ENCODE measurements at regions not wholly inside any gene's neighbourhood (a gene's known extent, or its start where the extent isn't known, plus 50 kb on each side); places are given as distances from the start of the nearest gene placed in this dataset.
"Not testable (repeated sequence)": the region's sequence is repeated elsewhere in the genome, so short reads cannot be mapped to it uniquely, and the experiment has no call there.

DNA sequence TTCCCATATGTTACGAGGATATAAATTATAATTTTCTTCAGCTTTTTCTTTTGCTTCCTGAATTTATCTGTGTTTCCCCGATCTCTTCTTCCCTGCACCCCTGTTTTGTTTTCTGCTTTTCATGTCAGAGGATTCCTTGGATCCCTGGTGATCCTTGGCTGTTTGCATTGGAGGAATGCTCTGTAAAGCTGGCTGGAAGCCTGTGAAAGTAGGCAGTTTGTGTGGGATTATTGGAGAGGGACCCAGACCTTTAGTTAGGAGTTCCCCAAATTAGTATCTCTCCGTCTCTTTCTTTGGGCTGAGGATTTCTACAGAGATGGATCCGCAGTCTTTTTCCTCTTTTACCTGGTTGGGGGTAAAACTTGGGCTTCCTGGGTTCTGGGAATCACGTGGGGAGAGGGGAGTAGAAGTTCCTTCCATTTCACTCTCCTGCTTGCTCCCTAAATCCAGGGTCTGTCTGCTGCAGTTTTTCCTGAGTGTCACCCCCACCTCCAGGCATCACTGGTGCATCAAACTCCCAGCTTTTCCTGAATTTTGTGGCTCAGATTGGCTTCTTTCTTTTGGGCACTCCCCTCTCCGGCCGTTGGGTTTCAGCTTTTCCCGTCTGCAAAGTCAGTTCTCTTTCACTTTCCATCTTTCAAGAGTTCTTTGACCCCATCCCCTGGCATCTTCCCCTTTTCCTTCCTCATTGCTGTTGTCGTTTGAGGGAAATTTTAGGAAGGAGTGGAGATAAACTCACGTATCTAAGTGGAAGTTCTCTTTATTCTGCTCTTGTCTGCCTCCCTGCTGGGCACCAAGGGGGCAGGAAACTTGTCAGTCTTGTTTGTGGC, 79.1 kb upstream of the ALX4 start:
- no peak for DNase-seq

- DNase-seq, result no peak
Observed at GRCh38 chr11:44389963-44390605, 80.1 kb upstream of the ALX4 start.

DNA sequence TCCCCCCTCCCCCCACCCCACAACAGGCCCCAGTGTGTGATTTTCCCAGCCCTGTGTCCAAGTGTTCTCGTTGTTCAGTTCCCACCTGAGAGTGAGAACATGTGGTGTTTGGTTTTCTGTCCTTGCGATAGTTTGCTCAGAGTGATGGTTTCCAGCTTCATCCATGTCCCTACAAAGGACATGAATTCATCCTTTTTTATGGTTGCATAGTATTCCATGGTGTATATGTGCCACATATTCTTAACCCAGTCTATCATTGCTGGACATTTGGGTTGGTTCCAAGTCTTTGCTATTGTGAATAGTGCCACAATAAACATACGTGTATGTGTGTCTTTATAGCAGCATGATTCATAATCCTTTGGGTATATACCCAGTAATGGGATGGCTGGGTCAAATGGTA, 81.1 kb upstream of the ALX4 start:
- DNase-seq, result not testable (repeated sequence)

- DNase-seq, result not testable (repeated sequence)
Observed at GRCh38 chr11:44396746-44397145, 86.8 kb upstream of the ALX4 start.

DNA sequence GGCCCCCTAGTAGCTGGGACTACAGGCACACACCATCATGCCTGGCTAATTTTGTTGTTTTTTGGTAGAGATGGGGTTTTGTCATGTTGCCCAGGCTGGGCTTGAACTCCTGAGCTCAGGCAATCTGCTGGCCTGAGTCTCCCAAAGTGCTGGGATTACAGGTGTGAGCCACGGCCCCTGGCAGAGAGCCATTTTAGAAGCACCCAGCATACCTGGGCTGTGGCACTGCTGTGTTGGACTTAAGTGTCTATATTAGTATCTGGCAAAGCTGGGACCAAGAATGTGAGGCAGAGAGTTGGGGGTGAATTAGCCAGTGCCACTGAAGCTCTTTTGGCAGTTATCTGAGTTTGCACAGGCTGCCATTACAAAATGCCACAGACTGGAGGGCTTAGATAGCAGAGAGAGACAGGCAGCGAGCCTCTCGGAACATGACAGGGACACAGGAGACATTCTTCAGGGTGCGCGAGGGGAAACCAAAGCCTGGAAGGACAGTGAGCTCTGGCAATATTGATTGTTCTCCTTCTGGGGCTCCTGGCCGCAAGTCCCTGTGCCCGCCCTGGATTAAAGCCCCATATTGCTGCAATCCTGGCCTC, 87.7 kb upstream of the ALX4 start:
- DNase-seq, result no peak

- no peak for DNase-seq
Observed at GRCh38 chr11:44398266-44399030, 88.5 kb upstream of the ALX4 start.

DNA sequence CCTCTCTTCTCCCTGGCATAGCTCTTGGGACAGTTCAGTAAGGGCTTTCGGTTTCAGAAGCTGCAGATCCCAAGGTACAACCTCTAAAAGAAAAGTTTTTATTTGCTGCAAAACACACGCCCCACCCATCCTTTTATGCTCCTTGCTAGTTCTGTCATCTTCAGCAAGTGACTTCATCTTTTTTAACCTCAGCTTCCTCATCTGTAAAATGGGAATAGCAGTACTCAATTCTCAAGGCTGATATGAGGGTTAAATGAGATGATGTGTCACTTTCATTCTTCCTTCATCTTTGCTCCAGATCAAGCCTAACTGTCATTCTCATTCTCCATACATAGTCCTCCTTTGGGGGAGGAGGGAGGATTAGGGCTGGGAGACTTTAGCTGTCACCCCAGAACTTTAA, 90.0 kb upstream of the ALX4 start:
- DNase-seq, result no peak

DNA sequence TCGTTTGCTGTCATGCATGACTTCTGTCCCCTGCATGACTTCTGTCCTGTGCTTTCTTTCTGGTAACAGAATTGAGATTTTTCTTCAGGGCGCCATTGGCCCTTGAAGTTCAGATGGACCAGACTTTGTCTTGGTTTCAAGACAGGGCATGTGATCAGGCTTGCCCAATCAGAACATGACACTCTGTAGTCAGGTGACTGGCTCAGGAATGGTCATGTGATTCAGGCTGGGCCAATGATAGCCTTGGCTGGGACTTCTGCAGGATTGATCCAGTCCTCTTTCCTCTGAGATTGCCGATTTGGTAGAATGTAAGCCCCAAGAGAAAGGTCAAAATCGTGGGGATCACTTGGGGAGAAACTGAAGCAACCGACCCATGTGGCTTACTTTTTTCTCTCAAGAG, 90.5 kb upstream of the ALX4 start:
- DNase-seq, result no peak

DNA sequence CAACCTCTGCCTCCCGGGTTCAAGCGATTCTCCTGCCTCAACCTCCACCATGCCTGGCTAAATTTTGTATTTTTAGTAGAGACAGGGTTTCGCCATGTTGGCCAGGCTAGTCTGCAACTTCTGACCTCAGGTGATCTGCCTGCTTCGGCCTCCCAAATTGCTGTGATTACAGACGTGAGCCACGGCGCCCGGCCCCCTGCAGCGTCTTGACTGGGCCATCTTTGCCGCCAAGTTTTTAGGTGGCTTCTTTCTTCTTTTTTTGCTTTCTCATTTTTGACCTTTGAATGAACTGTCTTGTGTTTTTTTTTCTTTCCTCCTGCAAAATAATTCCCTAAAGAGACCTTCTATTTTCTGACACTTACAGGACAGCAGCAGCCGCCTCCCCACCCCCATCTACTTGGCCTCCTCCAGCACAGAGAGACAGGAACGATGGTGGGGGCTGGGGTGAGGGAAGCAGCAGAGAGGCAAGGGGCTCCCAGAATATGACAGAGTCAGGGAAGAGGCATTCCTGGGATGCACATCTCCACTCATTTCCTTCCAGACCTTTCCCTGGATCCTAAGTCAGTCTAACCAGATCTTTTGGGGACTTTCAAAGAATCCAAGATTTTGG, 92.6 kb upstream of the ALX4 start:
- DNase-seq, result no peak

- no peak for DNase-seq
Observed at GRCh38 chr11:44403176-44403575, 93.2 kb upstream of the ALX4 start.

DNA sequence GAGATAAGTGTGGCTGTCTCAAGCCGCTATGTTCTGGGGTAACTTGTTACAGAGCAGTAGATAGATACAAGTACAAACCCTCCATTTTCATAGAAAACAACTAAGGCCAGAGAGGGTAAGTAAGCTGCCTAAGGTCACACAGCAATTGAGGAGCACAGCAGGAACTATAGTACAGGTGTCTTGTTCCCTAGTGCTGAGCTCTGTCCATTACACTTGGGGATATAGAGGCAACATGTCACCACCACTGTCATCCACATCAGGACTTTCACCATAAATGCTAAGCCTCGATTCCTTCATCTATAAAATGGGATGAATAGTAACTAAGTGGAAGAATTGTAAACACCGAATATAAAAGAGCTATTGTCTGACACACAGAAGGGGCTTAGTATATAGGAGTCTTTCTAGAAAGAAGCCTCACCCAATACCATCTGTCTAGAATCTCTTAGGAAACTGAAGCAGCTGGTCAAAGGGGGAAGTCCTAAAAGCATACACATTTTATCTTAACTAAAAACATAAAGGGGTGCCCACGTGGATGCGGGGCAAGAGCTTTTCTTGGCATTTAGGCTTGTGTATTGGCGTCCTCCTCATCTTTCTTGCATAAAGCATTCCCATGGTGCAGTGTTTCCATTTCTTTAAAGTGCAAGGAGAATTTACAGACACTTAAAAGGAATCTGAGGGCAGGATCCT, 93.8 kb upstream of the ALX4 start:
- DNase-seq, result no peak

DNA sequence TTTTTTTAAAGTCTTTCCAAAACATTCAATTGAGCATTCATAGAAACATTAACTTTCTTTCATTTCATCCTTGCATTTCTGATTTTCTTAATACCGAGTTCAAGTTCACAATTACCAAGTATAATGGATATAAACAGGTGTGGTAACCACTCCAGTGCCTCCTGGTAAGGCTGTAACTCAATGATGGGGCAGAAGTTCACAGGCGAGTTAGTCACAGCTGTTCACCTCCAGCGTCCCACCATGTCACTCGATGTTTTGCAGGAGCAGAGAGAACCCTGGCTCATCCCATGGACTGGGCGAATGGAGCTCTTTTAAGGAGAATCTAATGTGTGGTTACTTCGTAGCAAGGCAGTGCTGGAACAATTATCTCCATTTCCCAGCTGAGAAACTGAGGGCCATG, 94.4 kb upstream of the ALX4 start:
- no peak for DNase-seq

DNA sequence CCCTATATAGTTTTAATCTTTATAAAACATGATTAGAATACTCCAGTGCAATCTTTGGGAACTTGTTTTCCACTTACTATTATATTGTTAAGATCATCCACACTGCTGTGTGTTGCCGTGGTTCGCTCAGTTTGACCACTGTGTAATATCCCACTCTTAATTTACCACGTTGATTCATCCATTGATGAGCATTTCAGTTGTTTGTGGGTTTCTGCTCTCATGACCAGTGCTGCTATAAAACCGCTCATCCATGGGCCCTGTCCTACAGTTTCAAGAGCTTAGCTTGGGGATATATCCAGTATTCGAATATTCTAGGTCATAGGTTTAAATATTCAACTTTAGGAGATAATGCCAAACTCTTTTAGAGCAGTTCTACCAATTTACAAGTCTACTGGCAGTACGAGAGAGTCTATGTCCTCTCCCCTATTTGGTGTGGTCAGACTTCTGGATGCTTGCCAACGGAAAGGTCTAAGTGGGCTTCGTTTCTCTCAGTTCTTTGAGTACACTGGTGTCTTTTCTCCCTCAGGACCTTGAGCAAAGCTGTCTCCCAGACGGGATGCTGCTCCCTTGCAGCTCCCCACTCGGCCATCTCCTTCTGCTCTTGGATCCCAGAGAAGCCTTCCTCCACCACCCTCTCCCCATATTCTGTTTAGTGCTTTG, 94.9 kb upstream of the ALX4 start:
- DNase-seq, result no peak

GRCh38 chr11:44407211-44407996, 97.5 kb upstream of the ALX4 start:
- DNase-seq, result no peak

- DNase-seq, result no peak
Observed at GRCh38 chr11:44408141-44408540, 98.2 kb upstream of the ALX4 start.

DNA sequence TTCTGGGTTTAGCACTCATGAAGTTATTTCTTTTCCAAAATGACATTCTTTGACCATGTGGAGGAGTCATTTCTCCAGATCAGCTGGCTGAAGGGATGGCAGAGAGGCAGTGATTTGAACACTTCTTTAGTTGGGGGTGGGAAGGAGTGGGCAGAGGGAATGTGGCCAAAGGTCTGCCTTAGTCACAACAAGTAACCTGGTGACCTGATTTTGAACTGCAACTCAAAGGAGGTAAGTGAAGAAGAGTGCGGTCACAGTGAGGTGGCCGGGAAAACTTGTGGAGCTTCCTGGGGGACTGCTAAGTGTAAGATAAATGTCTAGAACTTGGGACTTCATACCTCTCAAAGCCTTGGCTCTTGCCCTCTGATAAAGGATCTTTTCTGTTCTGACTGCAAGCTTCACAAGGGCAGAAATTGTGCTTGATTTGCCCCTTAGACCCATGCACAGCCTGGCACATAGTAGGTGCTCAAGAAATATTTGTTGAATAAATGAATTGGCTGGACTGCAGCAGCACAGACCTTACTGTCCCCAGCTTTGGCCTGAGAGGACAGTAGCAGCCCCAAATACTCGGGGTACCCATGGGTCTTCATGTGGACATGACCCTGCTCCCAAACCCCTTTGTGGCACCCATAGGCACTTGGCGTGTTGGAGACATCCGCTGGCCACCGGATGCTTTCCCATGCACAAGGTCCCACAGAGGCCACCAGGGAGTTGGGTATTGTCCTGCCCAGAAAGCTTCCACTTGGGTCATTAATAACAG, 99.0 kb upstream of the ALX4 start:
- no peak for DNase-seq

GRCh38 chr11:44409558-44410236, 99.8 kb upstream of the ALX4 start:
- no peak for DNase-seq

- no peak for DNase-seq
Observed at GRCh38 chr11:44416776-44417175, 106.8 kb upstream of the ALX4 start.

DNA sequence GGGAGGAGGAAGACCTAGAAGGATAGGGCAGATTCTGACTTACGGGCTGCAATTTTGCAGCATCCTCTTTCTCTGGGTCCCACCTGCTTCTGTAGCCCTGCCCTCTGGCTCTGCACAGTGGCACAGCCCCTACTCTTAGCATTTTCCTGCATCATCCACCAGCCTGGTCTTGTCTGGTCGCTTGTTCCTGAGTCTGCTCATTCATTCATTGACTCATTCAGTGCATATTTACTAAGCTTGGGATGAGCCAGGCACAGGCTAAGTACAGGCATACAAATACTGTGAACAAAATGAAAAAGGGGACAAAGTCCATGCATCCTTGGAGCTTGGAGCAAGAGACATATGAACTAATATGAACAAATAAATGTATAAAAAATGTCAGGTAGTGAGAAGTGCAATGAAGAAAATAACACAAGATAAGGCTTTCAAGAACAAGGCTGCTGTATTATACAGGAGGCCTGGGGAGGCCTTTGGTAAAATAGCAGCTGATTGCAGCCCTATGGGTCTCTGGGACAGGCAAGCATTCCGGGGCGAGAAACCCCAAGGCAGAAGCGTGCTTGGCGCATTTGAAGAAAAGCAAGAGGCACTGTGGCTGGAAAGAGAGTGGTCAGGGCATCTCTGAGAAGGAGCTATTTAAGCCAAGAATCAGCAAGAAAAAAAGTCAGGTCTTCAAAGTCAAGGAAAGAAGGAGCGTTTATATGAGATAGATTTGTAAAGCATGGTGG, 108.0 kb upstream of the ALX4 start:
- DNase-seq, result no peak

All from activated CD4-positive, alpha-beta T cell treated with anti-CD3 and anti-CD28 coated beads, Interleukin-2, amount 50 U/mL, for 48 hours (primary cell).